HEK293 (cell line): ENCODE measurements at regions not wholly inside any gene's neighbourhood (a gene's known extent, or its start where the extent isn't known, plus 50 kb on each side); places are given as distances from the start of the nearest gene placed in this dataset.
"Not testable (repeated sequence)": the region's sequence is repeated elsewhere in the genome, so short reads cannot be mapped to it uniquely, and the experiment has no call there.

ENCODE experiments used
- CTCF ChIP-seq: fragments of 450-650 bp; formaldehyde crosslinking; IDR thresholded peaks from 2 replicates; pipeline ENCODE4 v1.5.1; 2016; ENCODE audit warnings: missing biosample characterization, missing genetic modification characterization
- ZNF24 ChIP-seq: fragments of 450-650 bp; formaldehyde crosslinking; IDR thresholded peaks from 2 replicates; pipeline ENCODE4 v1.5.1; 2016; ENCODE audit warnings: missing biosample characterization, missing genetic modification characterization
- ZNF830 ChIP-seq: fragments of 450-650 bp; IDR thresholded peaks from 2 replicates; pipeline ENCODE4 v1.5.0; 2018; ENCODE audit warnings: missing biosample characterization, missing genetic modification characterization, low read depth, mild to moderate bottlenecking, moderate library complexity

- not testable (repeated sequence) for TF ChIP-seq CTCF, ZNF24, ZNF830 (tag by site-specific recombination)
Observed at GRCh38 chr5:100103592-100104119, 431.5 kb upstream of the FAM174A start.
